Hematopoietic multipotent progenitor cell treated with erythropoietin and hydrocortisone succinate and interleukin-3 and kit ligand, for 6 days (in vitro differentiated cells): ENCODE measurements at regions not wholly inside any gene's neighbourhood (a gene's known extent, or its start where the extent isn't known, plus 50 kb on each side); places are given as distances from the start of the nearest gene placed in this dataset.
"Not testable (repeated sequence)": the region's sequence is repeated elsewhere in the genome, so short reads cannot be mapped to it uniquely, and the experiment has no call there.

Source experiments
- DNase-seq: peaks from one replicate; pipeline ENCODE4 v3.0.0-alpha.2; 2015

DNA sequence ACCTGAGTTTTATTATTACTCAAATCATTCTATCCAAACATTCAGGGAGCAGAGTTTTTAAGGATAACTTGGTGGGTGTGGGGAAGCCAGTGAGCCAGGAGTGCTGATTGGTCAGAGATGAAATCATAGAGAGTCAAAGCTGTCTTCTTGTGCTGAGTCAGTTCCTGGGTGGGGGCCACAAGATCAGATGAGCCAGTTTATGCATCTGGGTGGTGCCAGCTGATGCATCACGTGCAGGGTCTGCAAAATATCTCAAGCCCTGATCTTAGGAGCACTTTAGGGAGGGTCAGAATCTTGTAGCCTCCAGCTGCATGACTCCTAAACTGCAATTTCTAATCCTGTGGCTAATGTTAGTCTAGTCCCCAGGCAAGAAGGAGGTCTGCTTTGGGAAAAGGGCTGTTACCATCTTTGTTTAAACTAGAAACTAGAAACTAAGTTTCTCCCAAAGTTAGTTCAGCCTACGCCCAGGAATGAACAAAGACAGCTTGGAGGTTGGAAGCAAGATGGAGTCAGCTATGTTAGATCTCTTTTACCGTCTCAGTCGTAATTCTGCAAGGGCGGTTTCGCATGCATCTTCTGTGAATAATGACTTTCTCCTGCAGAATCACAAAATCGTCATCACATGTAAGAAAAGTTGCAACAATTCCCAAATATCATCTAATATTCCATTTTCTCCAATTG, 97.5 kb downstream of the ZNF664 start:
- peak; percentile 14 for DNase-seq

GRCh38 chr12:124071075-124071443, 98.0 kb downstream of the ZNF664 start:
- no peak for DNase-seq

- no peak for DNase-seq
Measured at GRCh38 chr12:124073356-124074035, 100.5 kb downstream of the ZNF664 start.

DNA sequence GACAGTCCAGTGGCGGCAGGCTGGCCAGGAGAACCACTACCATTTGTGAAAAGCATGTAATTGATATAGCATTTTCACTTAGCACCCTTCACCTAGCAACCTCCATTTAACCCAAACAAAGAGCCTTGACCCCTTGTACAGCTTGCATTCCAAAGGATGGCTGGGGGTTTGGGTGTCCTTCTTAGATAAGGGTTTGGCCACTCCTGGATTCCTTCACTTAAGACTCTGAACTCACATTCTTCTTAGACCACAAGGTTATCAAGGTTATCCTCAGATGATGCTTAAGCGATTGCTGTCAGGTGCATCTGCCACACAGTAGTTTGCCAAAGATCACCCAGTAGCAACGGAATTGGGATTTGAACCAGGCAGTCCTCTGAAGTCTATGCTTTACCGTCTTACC, 102.8 kb downstream of the ZNF664 start:
- no peak for DNase-seq

DNA sequence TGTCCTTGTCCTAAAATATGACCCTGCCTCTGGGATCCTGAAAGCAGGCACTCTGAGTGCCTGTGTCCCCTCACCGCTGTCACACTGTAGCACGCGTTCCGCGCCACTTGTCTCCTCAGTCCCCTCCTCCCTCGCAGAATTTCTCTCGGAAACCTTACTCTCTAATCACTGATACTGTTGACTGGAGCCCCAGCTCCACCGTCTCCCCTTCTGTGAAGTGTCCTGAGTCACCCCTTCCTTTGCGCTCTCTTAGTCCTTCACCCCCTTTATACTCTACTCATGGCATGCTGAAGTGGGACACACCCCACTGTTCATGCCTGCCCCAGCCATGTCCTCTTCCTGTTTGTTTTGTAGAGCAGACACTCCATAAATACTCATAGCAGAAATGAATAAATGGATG, 104.7 kb downstream of the ZNF664 start:
- no peak for DNase-seq

GRCh38 chr12:124078800-124079199, 105.8 kb downstream of the ZNF664 start:
- no peak for DNase-seq

DNA sequence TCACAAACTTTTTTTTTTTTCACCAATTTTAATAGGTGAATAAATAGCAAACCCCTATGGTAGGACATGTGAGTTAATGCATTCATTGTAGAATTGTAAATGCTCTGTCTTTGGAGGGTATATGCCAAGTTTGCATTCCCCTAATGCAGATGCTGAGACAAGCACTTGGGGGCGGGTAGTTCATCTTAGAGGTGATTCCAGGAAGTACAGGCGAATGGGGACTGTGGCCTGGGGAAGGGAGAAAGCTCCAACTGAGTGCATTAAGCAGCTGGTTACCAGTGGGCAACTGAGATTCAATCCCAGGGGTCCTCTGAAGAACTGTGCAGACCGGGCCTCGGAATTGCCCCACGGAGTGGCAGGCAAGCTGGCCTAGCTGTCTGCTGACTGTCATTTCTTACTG, 107.6 kb downstream of the ZNF664 start:
- DNase-seq = no peak

GRCh38 chr12:124082012-124082411, 109.0 kb downstream of the ZNF664 start:
- DNase-seq = no peak

DNA sequence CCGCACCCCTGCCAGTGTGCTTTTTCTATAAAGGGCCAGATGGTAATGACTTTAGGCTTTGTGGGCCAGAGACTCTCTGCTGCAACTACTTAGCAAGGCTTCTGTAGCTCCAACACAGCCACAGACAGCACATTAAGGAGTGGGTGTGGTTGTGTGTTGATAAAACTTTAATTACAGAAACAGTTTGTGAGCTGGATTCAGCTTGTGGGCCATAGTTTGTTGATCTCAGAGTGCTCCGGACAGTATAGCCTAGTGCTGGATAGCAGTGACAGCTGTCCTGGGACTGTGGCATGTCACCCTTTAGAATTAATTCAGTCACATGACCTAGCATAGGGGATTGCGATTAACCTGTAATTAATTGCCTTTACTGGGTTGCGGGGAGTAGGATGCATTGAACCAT, 109.7 kb downstream of the ZNF664 start:
- no peak for DNase-seq

- no peak for DNase-seq
Measured at GRCh38 chr12:124083708-124084107, 110.7 kb downstream of the ZNF664 start.

GRCh38 chr12:124085419-124086296, 112.6 kb downstream of the ZNF664 start:
- no peak for DNase-seq

- DNase-seq = no peak
Measured at GRCh38 chr12:124086299-124086898, 113.4 kb downstream of the ZNF664 start.

DNA sequence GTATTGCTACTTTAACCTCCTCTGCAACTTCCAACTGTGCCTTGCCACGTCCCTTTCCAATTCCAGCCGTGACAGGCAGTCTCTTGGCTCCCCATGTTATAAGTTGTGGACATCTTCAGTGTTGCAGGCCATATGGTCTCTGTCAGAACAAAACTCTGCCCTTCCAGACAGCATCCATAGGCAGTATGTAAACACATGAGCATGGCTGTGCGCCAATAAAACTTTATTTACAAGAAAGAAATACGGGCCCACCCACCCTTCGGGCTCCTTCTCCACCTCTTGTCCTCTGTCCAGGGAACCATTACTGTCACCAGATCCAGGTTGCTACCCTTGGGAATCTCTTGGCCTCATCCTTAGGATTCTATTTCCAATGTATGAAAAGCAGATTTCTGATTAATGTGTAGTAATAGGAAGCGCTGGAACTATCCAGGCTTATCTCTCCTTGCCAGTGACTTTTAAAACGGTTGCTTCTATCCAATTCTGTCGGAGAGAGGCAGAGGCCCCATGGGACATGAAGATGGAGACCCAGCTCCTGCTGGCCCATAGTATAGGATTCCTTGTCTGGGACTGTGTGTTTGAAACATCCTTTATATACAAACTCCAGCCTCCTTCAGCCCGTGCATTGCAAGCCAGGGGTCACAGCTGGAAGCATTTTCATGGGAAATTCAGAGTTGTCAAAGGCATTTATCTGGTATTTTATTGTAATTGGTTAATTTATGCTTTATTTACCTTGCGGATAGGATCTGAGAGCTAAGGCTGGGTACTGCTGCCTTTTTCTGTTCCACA, 114.4 kb downstream of the ZNF664 start:
- no peak for DNase-seq

- no peak for DNase-seq
Measured at GRCh38 chr12:124088217-124088907, 115.3 kb downstream of the ZNF664 start.

- DNase-seq = not testable (repeated sequence)
Measured at GRCh38 chr12:124089181-124089914, 116.3 kb downstream of the ZNF664 start.

GRCh38 chr12:124091835-124092234, 118.8 kb downstream of the ZNF664 start:
- no peak for DNase-seq

DNA sequence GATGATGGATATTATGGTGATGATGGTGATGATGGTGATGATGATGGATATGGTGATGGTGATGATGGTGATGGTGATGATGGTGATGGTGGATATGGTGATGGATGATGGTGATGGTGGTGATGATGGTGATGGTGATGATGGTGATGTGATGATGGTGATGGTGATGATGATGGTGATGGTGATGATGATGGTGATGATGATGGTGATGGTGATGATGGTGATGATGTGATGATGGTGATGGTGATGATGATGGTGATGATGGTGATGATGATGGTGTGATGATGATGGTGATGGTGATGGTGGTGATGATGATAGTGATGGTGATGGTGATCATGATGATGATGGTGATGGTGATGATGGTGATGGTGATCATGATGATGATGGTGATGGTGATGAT, 119.5 kb downstream of the ZNF664 start:
- not testable (repeated sequence) for DNase-seq

DNA sequence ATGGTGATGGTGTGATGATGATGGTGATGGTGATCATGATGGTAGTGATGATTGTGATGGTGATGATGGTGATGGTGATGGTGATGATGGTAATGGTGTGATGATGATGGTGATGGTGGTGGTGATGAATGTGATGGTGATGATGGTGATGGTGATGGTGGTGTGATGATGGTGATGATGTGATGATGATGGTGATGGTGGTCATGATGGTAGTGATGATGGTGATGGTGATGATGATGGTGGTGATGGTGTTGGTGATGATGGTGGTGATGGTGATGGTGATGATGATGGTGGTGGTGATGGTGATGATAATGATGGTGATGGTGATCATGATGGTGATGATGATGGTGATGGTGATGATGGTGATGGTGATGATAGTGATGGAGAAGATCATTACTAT, 120.3 kb downstream of the ZNF664 start:
- DNase-seq = no peak

GRCh38 chr12:124094188-124094587, 121.2 kb downstream of the ZNF664 start:
- DNase-seq = no peak

GRCh38 chr12:124094733-124095132, 121.7 kb downstream of the ZNF664 start:
- DNase-seq = no peak

DNA sequence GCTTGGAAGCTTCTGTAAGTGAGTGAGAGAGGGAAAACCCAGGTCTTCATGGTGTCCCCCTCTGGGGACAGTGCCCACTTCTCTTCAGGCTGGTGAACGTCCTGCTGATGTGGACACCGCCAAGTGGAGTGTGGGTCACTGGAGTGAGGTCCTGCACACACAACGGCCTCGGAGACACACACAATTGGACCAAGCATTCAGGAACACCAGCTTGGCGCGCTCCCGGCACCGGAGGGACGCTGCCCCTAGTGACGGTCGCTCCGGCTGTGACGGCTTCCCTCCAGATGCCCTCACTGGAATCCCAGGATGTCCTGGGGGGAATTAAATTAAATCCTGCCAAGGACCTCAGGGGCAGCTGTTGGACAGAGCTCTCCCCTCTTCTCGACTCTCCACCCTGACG, 123.1 kb downstream of the ZNF664 start:
- DNase-seq = no peak
